ENCODE measurements at regions not wholly inside any gene's neighbourhood (a gene's known extent, or its start where the extent isn't known, plus 50 kb on each side); places are given as distances from the start of the nearest gene placed in this dataset.
A peak's percentile ranks its signal among the peaks of the same experiment; 100 is the strongest.

- H3K27me3 ChIP-seq (replicated peaks in 2 of 5; ENCODE audit: control insufficient read depth in 4 of 5, insufficient read depth in 5 of 5, low read length in 4 of 5), result peaks cover 0 to 2% (median 0%) of the 10 kb centered on the region in 5 experiments
- no peak overlapping the region for H3K27ac ChIP-seq (ENCODE audit: insufficient read depth in 1 of 2, low read depth in 1 of 2, low read length in 2 of 2, poor library complexity in 1 of 2, severe bottlenecking in 2 of 2)
- no peak for DNase-seq
- peaks cover 0 to 2% (median 0%) of the 10 kb centered on the region in 5 experiments for H3K9me3 ChIP-seq (ENCODE audit: control extremely low read depth in 1 of 5, control insufficient read depth in 4 of 5, insufficient read depth in 2 of 5, low read depth in 1 of 5, low read length in 4 of 5)
- ChIA-PET CTCF (interaction anchor here (1.0 kb wide), 1 partner anchor 13 kb away, joined by 3 read pairs; no protein-coding TSS in a partner anchor), POLR2A (no interaction called here)
- H3K4me3 ChIP-seq (ENCODE audit: control insufficient read depth in 1 of 7, extremely low read depth in 1 of 7, insufficient read depth in 4 of 7, low read depth in 2 of 7, low read length in 6 of 7), result no peak overlapping the region
- WGBS (ENCODE audit: insufficient coverage), result 94% methylated on average over 11 of the region's 11 CpGs
- H3K36me3 ChIP-seq (ENCODE audit: control insufficient read depth in 4 of 4, insufficient read depth in 4 of 4, low read length in 3 of 4), result no peaks in the 10 kb centered on the region
- no peaks in the 10 kb centered on the region for H3K4me1 ChIP-seq (ENCODE audit: control extremely low read depth in 1 of 4, control insufficient read depth in 4 of 4, insufficient read depth in 4 of 4, low read length in 3 of 4)
Measured at GRCh38 chr16:73464834-73465233, 416.9 kb upstream of the ZFHX3 start.

- POLR2A ChIA-PET, result no interaction called here
- H3K27ac ChIP-seq (ENCODE audit: insufficient read depth in 1 of 2, low read depth in 1 of 2, low read length in 2 of 2, poor library complexity in 1 of 2, severe bottlenecking in 2 of 2), result no peak overlapping the region
- H3K27me3 ChIP-seq (replicated peaks in 2 of 5; ENCODE audit: control insufficient read depth in 4 of 5, insufficient read depth in 5 of 5, low read length in 4 of 5), result no peaks in the 10 kb centered on the region
- no peaks in the 10 kb centered on the region for H3K4me1 ChIP-seq (ENCODE audit: control extremely low read depth in 1 of 4, control insufficient read depth in 4 of 4, insufficient read depth in 4 of 4, low read length in 3 of 4)
- H3K9me3 ChIP-seq (ENCODE audit: control extremely low read depth in 1 of 5, control insufficient read depth in 4 of 5, insufficient read depth in 2 of 5, low read depth in 1 of 5, low read length in 4 of 5), result peaks cover 0 to 4% (median 0%) of the 10 kb centered on the region in 5 experiments
- peak in 1 of 3 donors; percentile 0 for DNase-seq
- WGBS (ENCODE audit: insufficient coverage), result 97% methylated on average over 3 of the region's 5 CpGs
- no peak overlapping the region for H3K4me3 ChIP-seq (ENCODE audit: control insufficient read depth in 1 of 7, extremely low read depth in 1 of 7, insufficient read depth in 4 of 7, low read depth in 2 of 7, low read length in 6 of 7)
- CTCF ChIA-PET, result no interaction called here
- no peaks in the 10 kb centered on the region for H3K36me3 ChIP-seq (ENCODE audit: control insufficient read depth in 4 of 4, insufficient read depth in 4 of 4, low read length in 3 of 4)
Measured at GRCh38 chr16:73459586-73459985, 411.7 kb upstream of the ZFHX3 start.

- H3K27me3 ChIP-seq (replicated peaks in 2 of 5; ENCODE audit: control insufficient read depth in 4 of 5, insufficient read depth in 5 of 5, low read length in 4 of 5), result no peaks in the 10 kb centered on the region
- H3K27ac ChIP-seq (ENCODE audit: insufficient read depth in 1 of 2, low read depth in 1 of 2, low read length in 2 of 2, poor library complexity in 1 of 2, severe bottlenecking in 2 of 2), result no peak overlapping the region
- no peak overlapping the region for H3K4me3 ChIP-seq (ENCODE audit: control insufficient read depth in 1 of 7, extremely low read depth in 1 of 7, insufficient read depth in 4 of 7, low read depth in 2 of 7, low read length in 6 of 7)
- ChIA-PET CTCF (no interaction called here), POLR2A (no interaction called here)
- peaks cover 0 to 4% (median 0%) of the 10 kb centered on the region in 5 experiments for H3K9me3 ChIP-seq (ENCODE audit: control extremely low read depth in 1 of 5, control insufficient read depth in 4 of 5, insufficient read depth in 2 of 5, low read depth in 1 of 5, low read length in 4 of 5)
- no peaks in the 10 kb centered on the region for H3K4me1 ChIP-seq (ENCODE audit: control extremely low read depth in 1 of 4, control insufficient read depth in 4 of 4, insufficient read depth in 4 of 4, low read length in 3 of 4)
- no peaks in the 10 kb centered on the region for H3K36me3 ChIP-seq (ENCODE audit: control insufficient read depth in 4 of 4, insufficient read depth in 4 of 4, low read length in 3 of 4)
- 91% methylated on average over 1 of the region's 1 CpG for WGBS (ENCODE audit: insufficient coverage)
- DNase-seq, result no peak
Measured at GRCh38 chr16:73457851-73458250, 409.9 kb upstream of the ZFHX3 start.

GRCh38 chr16:73448970-73449369 is 401.0 kb upstream of the ZFHX3 start:
- no peak for DNase-seq
- ChIA-PET POLR2A (no interaction called here), CTCF (no interaction called here)
- Histone ChIP-seq H3K4me1 (ENCODE audit: control extremely low read depth in 1 of 4, control insufficient read depth in 4 of 4, insufficient read depth in 4 of 4, low read length in 3 of 4) (no peaks in the 10 kb centered on the region), H3K27ac (ENCODE audit: insufficient read depth in 1 of 2, low read depth in 1 of 2, low read length in 2 of 2, poor library complexity in 1 of 2, severe bottlenecking in 2 of 2) (no peak overlapping the region), H3K36me3 (ENCODE audit: control insufficient read depth in 4 of 4, insufficient read depth in 4 of 4, low read length in 3 of 4) (no peaks in the 10 kb centered on the region), H3K27me3 (replicated peaks in 2 of 5; ENCODE audit: control insufficient read depth in 4 of 5, insufficient read depth in 5 of 5, low read length in 4 of 5) (no peaks in the 10 kb centered on the region), H3K4me3 (ENCODE audit: control insufficient read depth in 1 of 7, extremely low read depth in 1 of 7, insufficient read depth in 4 of 7, low read depth in 2 of 7, low read length in 6 of 7) (no peak overlapping the region), H3K9me3 (ENCODE audit: control extremely low read depth in 1 of 5, control insufficient read depth in 4 of 5, insufficient read depth in 2 of 5, low read depth in 1 of 5, low read length in 4 of 5) (peaks cover 0 to 12% (median 3%) of the 10 kb centered on the region in 5 experiments)
- 100% methylated on average over 2 of the region's 3 CpGs for WGBS (ENCODE audit: insufficient coverage)

GRCh38 chr16:73447846-73448245 is 399.9 kb upstream of the ZFHX3 start:
- ChIA-PET CTCF (no interaction called here), POLR2A (no interaction called here)
- no peak overlapping the region for H3K4me3 ChIP-seq (ENCODE audit: control insufficient read depth in 1 of 7, extremely low read depth in 1 of 7, insufficient read depth in 4 of 7, low read depth in 2 of 7, low read length in 6 of 7)
- DNase-seq, result no peak
- H3K36me3 ChIP-seq (ENCODE audit: control insufficient read depth in 4 of 4, insufficient read depth in 4 of 4, low read length in 3 of 4), result no peaks in the 10 kb centered on the region
- peaks cover 0 to 12% (median 3%) of the 10 kb centered on the region in 5 experiments for H3K9me3 ChIP-seq (ENCODE audit: control extremely low read depth in 1 of 5, control insufficient read depth in 4 of 5, insufficient read depth in 2 of 5, low read depth in 1 of 5, low read length in 4 of 5)
- no peaks in the 10 kb centered on the region for H3K27me3 ChIP-seq (replicated peaks in 2 of 5; ENCODE audit: control insufficient read depth in 4 of 5, insufficient read depth in 5 of 5, low read length in 4 of 5)
- H3K27ac ChIP-seq (ENCODE audit: insufficient read depth in 1 of 2, low read depth in 1 of 2, low read length in 2 of 2, poor library complexity in 1 of 2, severe bottlenecking in 2 of 2), result no peak overlapping the region
- WGBS (ENCODE audit: insufficient coverage), result 100% methylated on average over 1 of the region's 2 CpGs
- no peaks in the 10 kb centered on the region for H3K4me1 ChIP-seq (ENCODE audit: control extremely low read depth in 1 of 4, control insufficient read depth in 4 of 4, insufficient read depth in 4 of 4, low read length in 3 of 4)

- Histone ChIP-seq H3K27ac (ENCODE audit: insufficient read depth in 1 of 2, low read depth in 1 of 2, low read length in 2 of 2, poor library complexity in 1 of 2, severe bottlenecking in 2 of 2) (no peak overlapping the region), H3K4me3 (ENCODE audit: control insufficient read depth in 1 of 7, extremely low read depth in 1 of 7, insufficient read depth in 4 of 7, low read depth in 2 of 7, low read length in 6 of 7) (no peak overlapping the region), H3K36me3 (ENCODE audit: control insufficient read depth in 4 of 4, insufficient read depth in 4 of 4, low read length in 3 of 4) (no peaks in the 10 kb centered on the region), H3K9me3 (ENCODE audit: control extremely low read depth in 1 of 5, control insufficient read depth in 4 of 5, insufficient read depth in 2 of 5, low read depth in 1 of 5, low read length in 4 of 5) (no peaks in the 10 kb centered on the region), H3K4me1 (ENCODE audit: control extremely low read depth in 1 of 4, control insufficient read depth in 4 of 4, insufficient read depth in 4 of 4, low read length in 3 of 4) (no peaks in the 10 kb centered on the region), H3K27me3 (replicated peaks in 2 of 5; ENCODE audit: control insufficient read depth in 4 of 5, insufficient read depth in 5 of 5, low read length in 4 of 5) (peaks cover 0 to 5% (median 3%) of the 10 kb centered on the region in 5 experiments)
- ChIA-PET CTCF (no interaction called here), POLR2A (no interaction called here)
- 100% methylated on average over 4 of the region's 5 CpGs for WGBS (ENCODE audit: insufficient coverage)
- no peak for DNase-seq
Measured at GRCh38 chr16:73434621-73435020, 386.7 kb upstream of the ZFHX3 start.

GRCh38 chr16:73433731-73434307 is 385.9 kb upstream of the ZFHX3 start:
- POLR2A ChIA-PET, result no interaction called here
- Histone ChIP-seq H3K4me3 (ENCODE audit: control insufficient read depth in 1 of 7, extremely low read depth in 1 of 7, insufficient read depth in 4 of 7, low read depth in 2 of 7, low read length in 6 of 7) (no peak overlapping the region), H3K27ac (ENCODE audit: insufficient read depth in 1 of 2, low read depth in 1 of 2, low read length in 2 of 2, poor library complexity in 1 of 2, severe bottlenecking in 2 of 2) (no peak overlapping the region), H3K9me3 (ENCODE audit: control extremely low read depth in 1 of 5, control insufficient read depth in 4 of 5, insufficient read depth in 2 of 5, low read depth in 1 of 5, low read length in 4 of 5) (no peaks in the 10 kb centered on the region), H3K27me3 (replicated peaks in 2 of 5; ENCODE audit: control insufficient read depth in 4 of 5, insufficient read depth in 5 of 5, low read length in 4 of 5) (peaks cover 0 to 3% (median 0%) of the 10 kb centered on the region in 5 experiments), H3K4me1 (ENCODE audit: control extremely low read depth in 1 of 4, control insufficient read depth in 4 of 4, insufficient read depth in 4 of 4, low read length in 3 of 4) (no peaks in the 10 kb centered on the region), H3K36me3 (ENCODE audit: control insufficient read depth in 4 of 4, insufficient read depth in 4 of 4, low read length in 3 of 4) (no peaks in the 10 kb centered on the region)
- DNase-seq, result no peak
- 76% methylated on average over 13 of the region's 16 CpGs for WGBS (ENCODE audit: insufficient coverage)
- CTCF ChIA-PET, result no interaction called here

Measured in common myeloid progenitor, CD34-positive (primary cell).